ENCODE measurements at regions not wholly inside any gene's neighbourhood (a gene's known extent, or its start where the extent isn't known, plus 50 kb on each side); places are given as distances from the start of the nearest gene placed in this dataset.

DNA sequence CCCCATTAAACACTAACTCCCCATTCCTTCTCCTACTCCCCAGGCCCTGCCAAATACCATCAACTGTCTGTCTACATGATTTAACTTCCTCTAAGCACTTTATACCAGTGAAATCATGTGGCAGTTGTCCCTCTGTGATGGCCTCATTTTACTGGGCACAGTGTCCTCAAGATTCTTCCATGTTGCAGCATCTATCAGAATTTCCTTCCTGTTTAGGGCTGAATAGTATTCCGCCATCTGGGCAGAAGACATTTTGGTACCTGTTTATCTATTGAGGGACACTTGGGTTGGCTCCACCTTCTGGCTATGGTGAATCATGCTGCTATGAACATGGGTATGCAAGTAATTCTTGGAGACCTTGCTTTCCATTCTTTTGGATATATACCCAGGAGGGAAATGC lies 59.4 kb upstream of the IRX4 start:
- FAIRE-seq: no peak

GRCh38 chr5:1939256-1939655 lies 56.5 kb upstream of the IRX4 start:
- peaks cover 37% of the 10 kb centered on the region for H3K27me3 Mint-ChIP-seq (ENCODE audit: low read depth, unreplicated experiment)
- no peaks in the 10 kb centered on the region for H4K20me1 ChIP-seq (ENCODE audit: insufficient read depth, low read length)
- no peaks in the 10 kb centered on the region for H3K4me1 ChIP-seq (ENCODE audit: insufficient read depth, low read length)
- no peak for TF ChIP-seq EZH2 (IDR thresholded peaks at IDR 0.05; ENCODE audit: insufficient read depth, low read length)
- H3K27ac ChIP-seq (ENCODE audit: low read depth, low read length): no peak overlapping the region
- H3K4me1 Mint-ChIP-seq (ENCODE audit: low read depth, unreplicated experiment): no peaks in the 10 kb centered on the region
- no peak overlapping the region for H2AFZ ChIP-seq (ENCODE audit: low read depth, low read length)
- no peak overlapping the region for H3K4me2 ChIP-seq (ENCODE audit: low read length)
- H3K79me2 ChIP-seq (ENCODE audit: insufficient read depth, low read length): no peaks in the 10 kb centered on the region
- no peak overlapping the region for H3K27ac Mint-ChIP-seq (ENCODE audit: unreplicated experiment)
- H3K27me3 ChIP-seq (ENCODE audit: insufficient read depth, low read length): no peaks in the 10 kb centered on the region
- H3K4me3 ChIP-seq (ENCODE audit: insufficient read depth, low read depth, low read length): no peak overlapping the region
- DNase-seq (ENCODE audit: low read depth) (no peak), FAIRE-seq (no peak)
- H3K36me3 Mint-ChIP-seq (ENCODE audit: low read depth, unreplicated experiment): no peaks in the 10 kb centered on the region
- peaks cover 5% of the 10 kb centered on the region for H3K9me3 ChIP-seq (ENCODE audit: insufficient read depth, low read depth, low read length)
- no peak overlapping the region for H3K4me3 Mint-ChIP-seq (ENCODE audit: unreplicated experiment)
- no peaks in the 10 kb centered on the region for H3K36me3 ChIP-seq (ENCODE audit: insufficient read depth, low read length)
- H3K9me3 Mint-ChIP-seq (ENCODE audit: unreplicated experiment): no peaks in the 10 kb centered on the region
- H3K9ac ChIP-seq (ENCODE audit: low read length): no peak overlapping the region

More for the DNA sequence above, 59.4 kb upstream of the IRX4 start:
- Histone ChIP-seq H3K4me2 (ENCODE audit: low read length) (no peak overlapping the region), H2AFZ (ENCODE audit: low read depth, low read length) (no peak overlapping the region), H3K4me1 (ENCODE audit: insufficient read depth, low read length) (no peaks in the 10 kb centered on the region), H3K9me3 (ENCODE audit: insufficient read depth, low read depth, low read length) (peaks cover 5% of the 10 kb centered on the region), H3K4me3 (ENCODE audit: insufficient read depth, low read depth, low read length) (no peak overlapping the region), H4K20me1 (ENCODE audit: insufficient read depth, low read length) (no peaks in the 10 kb centered on the region), H3K27ac (ENCODE audit: low read depth, low read length) (no peak overlapping the region), H3K79me2 (ENCODE audit: insufficient read depth, low read length) (no peaks in the 10 kb centered on the region), H3K36me3 (ENCODE audit: insufficient read depth, low read length) (no peaks in the 10 kb centered on the region), H3K9ac (ENCODE audit: low read length) (no peak overlapping the region), H3K27me3 (ENCODE audit: insufficient read depth, low read length) (no peaks in the 10 kb centered on the region)
- TF ChIP-seq, protein P1, sequence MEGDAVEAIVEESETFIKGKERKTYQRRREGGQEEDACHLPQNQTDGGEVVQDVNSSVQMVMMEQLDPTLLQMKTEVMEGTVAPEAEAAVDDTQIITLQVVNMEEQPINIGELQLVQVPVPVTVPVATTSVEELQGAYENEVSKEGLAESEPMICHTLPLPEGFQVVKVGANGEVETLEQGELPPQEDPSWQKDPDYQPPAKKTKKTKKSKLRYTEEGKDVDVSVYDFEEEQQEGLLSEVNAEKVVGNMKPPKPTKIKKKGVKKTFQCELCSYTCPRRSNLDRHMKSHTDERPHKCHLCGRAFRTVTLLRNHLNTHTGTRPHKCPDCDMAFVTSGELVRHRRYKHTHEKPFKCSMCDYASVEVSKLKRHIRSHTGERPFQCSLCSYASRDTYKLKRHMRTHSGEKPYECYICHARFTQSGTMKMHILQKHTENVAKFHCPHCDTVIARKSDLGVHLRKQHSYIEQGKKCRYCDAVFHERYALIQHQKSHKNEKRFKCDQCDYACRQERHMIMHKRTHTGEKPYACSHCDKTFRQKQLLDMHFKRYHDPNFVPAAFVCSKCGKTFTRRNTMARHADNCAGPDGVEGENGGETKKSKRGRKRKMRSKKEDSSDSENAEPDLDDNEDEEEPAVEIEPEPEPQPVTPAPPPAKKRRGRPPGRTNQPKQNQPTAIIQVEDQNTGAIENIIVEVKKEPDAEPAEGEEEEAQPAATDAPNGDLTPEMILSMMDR (IDR thresholded peaks at IDR 0.05; ENCODE audit: insufficient read depth, low read depth, low read length): no peak
- TF ChIP-seq EZH2 (IDR thresholded peaks at IDR 0.05; ENCODE audit: insufficient read depth, low read length): no peak
- no peaks in the 10 kb centered on the region for H3K36me3 Mint-ChIP-seq (ENCODE audit: low read depth, unreplicated experiment)
- peaks cover 51% of the 10 kb centered on the region for H3K27me3 Mint-ChIP-seq (ENCODE audit: low read depth, unreplicated experiment)
- H3K27ac Mint-ChIP-seq (ENCODE audit: unreplicated experiment): no peak overlapping the region
- no peaks in the 10 kb centered on the region for H3K9me3 Mint-ChIP-seq (ENCODE audit: unreplicated experiment)
- H3K4me1 Mint-ChIP-seq (ENCODE audit: low read depth, unreplicated experiment): no peaks in the 10 kb centered on the region
- DNase-seq (ENCODE audit: low read depth): no peak
- H3K4me3 Mint-ChIP-seq (ENCODE audit: unreplicated experiment): no peak overlapping the region

DNA sequence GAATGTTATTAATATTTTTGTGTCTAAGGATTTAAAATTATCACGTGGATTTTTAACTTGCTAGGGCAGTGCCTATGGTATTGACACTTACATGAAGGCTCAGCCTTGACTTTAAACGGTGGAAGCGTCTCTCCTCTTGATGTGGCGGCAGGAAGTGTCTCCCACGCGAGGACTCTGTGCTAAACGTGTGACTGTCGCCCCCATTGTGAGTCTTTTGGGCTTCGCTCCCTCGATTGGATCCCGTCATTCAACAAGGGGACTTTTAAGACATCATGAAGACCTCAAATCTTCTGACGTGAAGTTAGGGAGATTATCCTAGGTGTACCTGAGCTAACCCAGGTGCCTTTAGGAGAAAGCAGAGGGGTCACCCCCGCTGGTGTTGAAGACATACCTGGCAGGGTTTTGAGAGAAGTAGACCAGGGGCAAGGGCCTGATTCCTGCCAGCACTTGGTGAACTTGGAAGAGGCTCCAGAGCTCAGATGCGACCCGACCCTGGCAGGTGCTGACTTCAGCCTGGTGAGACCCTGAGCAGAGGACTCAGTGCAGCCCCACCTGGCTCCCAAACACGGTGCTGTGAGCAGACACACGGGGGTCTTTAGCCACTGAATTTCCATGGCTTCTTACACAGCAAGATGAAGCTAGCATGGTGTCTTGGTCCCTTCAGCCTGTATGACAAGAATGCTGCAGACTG lies 55.7 kb upstream of the IRX4 start:
- no peak overlapping the region for H3K9ac ChIP-seq (ENCODE audit: low read length)
- H3K4me1 ChIP-seq (ENCODE audit: insufficient read depth, low read length): no peaks in the 10 kb centered on the region
- H3K27me3 Mint-ChIP-seq (ENCODE audit: low read depth, unreplicated experiment): peaks cover 29% of the 10 kb centered on the region

More for the DNA sequence above, 55.7 kb upstream of the IRX4 start:
- Mint-ChIP-seq H3K4me3 (ENCODE audit: unreplicated experiment) (no peak overlapping the region), H3K9me3 (ENCODE audit: unreplicated experiment) (no peaks in the 10 kb centered on the region), H3K4me1 (ENCODE audit: low read depth, unreplicated experiment) (no peaks in the 10 kb centered on the region), H3K36me3 (ENCODE audit: low read depth, unreplicated experiment) (no peaks in the 10 kb centered on the region), H3K27ac (ENCODE audit: unreplicated experiment) (no peak overlapping the region)
- Histone ChIP-seq H3K9me3 (ENCODE audit: insufficient read depth, low read depth, low read length) (peaks cover 5% of the 10 kb centered on the region), H3K79me2 (ENCODE audit: insufficient read depth, low read length) (no peaks in the 10 kb centered on the region), H4K20me1 (ENCODE audit: insufficient read depth, low read length) (no peaks in the 10 kb centered on the region), H3K4me3 (ENCODE audit: insufficient read depth, low read depth, low read length) (no peak overlapping the region), H3K27me3 (ENCODE audit: insufficient read depth, low read length) (no peaks in the 10 kb centered on the region), H3K4me2 (ENCODE audit: low read length) (no peak overlapping the region), H2AFZ (ENCODE audit: low read depth, low read length) (no peak overlapping the region), H3K27ac (ENCODE audit: low read depth, low read length) (no peak overlapping the region), H3K36me3 (ENCODE audit: insufficient read depth, low read length) (no peaks in the 10 kb centered on the region)
- TF ChIP-seq EZH2 (IDR thresholded peaks at IDR 0.05; ENCODE audit: insufficient read depth, low read length): no peak
- TF ChIP-seq, protein P1 (IDR thresholded peaks at IDR 0.05; ENCODE audit: insufficient read depth, low read depth, low read length): no peak
- no peak for DNase-seq (ENCODE audit: low read depth)
- FAIRE-seq: no peak

All from astrocyte (in vitro differentiated cells and primary cell).